ENCODE measurements at regions not wholly inside any gene's neighbourhood (a gene's known extent, or its start where the extent isn't known, plus 50 kb on each side); places are given as distances from the start of the nearest gene placed in this dataset.

DNA sequence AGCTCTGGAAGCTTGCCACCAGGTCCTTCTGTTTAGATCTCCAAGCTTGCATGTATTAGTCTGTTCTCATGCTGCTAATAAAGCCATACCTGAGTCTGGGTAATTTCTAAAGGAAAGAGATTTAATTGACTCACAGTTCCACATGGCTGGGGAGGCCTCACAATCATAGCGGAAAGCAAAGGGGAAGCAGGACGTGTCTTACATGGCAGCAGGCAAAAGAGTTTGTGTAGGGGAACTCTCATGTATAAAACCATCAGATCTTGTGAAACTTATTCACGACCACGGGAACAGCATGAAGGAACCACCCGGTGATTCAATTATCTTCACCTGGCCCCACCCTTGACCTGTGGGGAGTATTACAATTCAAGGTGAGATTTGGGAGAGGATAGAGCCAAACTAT, 147.0 kb upstream of the PROK2 start:
- Histone ChIP-seq H4K20me1 (ENCODE audit: control insufficient read depth, insufficient read depth, insufficient read length) (no peaks in the 10 kb centered on the region), H3K9ac (ENCODE audit: extremely low read depth, insufficient read length, low read length) (no peak overlapping the region), H4K8ac (replicated peaks; ENCODE audit: insufficient read length, low read depth, low read length) (no peak overlapping the region), H2BK15ac (ENCODE audit: low read depth, low read length) (no peak overlapping the region), H3K56ac (ENCODE audit: insufficient read length, low read depth, low read length) (no peak overlapping the region), H3K23ac (ENCODE audit: insufficient read length, low read depth, low read length) (no peak overlapping the region), H3K9me3 (ENCODE audit: control insufficient read depth, low read depth, low read length) (no peaks in the 10 kb centered on the region), H3K14ac (ENCODE audit: insufficient read depth, low read length) (no peak overlapping the region), H2BK12ac (ENCODE audit: insufficient read length, low read depth, low read length) (no peak overlapping the region), H3K23me2 (ENCODE audit: insufficient read length, low read depth, low read length, poor library complexity, severe bottlenecking) (no peaks in the 10 kb centered on the region), H3K27ac (ENCODE audit: insufficient read length, low read depth, low read length) (no peak overlapping the region), H3T11ph (ENCODE audit: low read length) (no peak overlapping the region), H2AFZ (ENCODE audit: low read length) (no peak overlapping the region), H3K18ac (ENCODE audit: insufficient read length, low read depth, low read length) (no peak overlapping the region), H2BK5ac (ENCODE audit: insufficient read length, low read length) (no peak overlapping the region), H2BK120ac (ENCODE audit: low read depth, low read length, poor library complexity, severe bottlenecking) (no peak overlapping the region), H3K79me2 (ENCODE audit: insufficient read depth, low read length) (no peaks in the 10 kb centered on the region), H2BK20ac (ENCODE audit: low read depth, low read length, poor library complexity, severe bottlenecking) (no peak overlapping the region), H4K91ac (ENCODE audit: insufficient read length, low read depth, low read length) (no peak overlapping the region), H2AK5ac (ENCODE audit: insufficient read length, low read length) (no peak overlapping the region), H3K4me1 (ENCODE audit: insufficient read depth, low read length) (peaks cover 7% of the 10 kb centered on the region; the same call in 1 of the 2 replicates), H4K5ac (ENCODE audit: insufficient read length, low read depth, low read length) (no peak overlapping the region), H3K27me3 (ENCODE audit: insufficient read depth, low read length) (no peaks in the 10 kb centered on the region), H3K79me1 (ENCODE audit: insufficient read depth, low read depth, low read length, poor library complexity, severe bottlenecking) (no peaks in the 10 kb centered on the region), H3K4me2 (ENCODE audit: insufficient read depth, insufficient read length, low read length) (no peak overlapping the region), H3K4ac (ENCODE audit: low read depth, low read length) (no peak overlapping the region)
- Mint-ChIP-seq H3K27me3 (ENCODE audit: low read depth) (no peaks in the 10 kb centered on the region; the same call in 1 of the 2 replicates), H3K36me3 (ENCODE audit: insufficient read depth in 1 of 3, low read depth in 3 of 3) (no peaks in the 10 kb centered on the region; a peak in 1 of 7 replicates), H3K9me3 (no peaks in the 10 kb centered on the region), H3K4me3 (no peak overlapping the region), H3K4me1 (peaks cover 21 to 23% of the 10 kb centered on the region in 2 experiments), H3K27ac (no peak overlapping the region)
- TF ChIP-seq, protein P1, sequence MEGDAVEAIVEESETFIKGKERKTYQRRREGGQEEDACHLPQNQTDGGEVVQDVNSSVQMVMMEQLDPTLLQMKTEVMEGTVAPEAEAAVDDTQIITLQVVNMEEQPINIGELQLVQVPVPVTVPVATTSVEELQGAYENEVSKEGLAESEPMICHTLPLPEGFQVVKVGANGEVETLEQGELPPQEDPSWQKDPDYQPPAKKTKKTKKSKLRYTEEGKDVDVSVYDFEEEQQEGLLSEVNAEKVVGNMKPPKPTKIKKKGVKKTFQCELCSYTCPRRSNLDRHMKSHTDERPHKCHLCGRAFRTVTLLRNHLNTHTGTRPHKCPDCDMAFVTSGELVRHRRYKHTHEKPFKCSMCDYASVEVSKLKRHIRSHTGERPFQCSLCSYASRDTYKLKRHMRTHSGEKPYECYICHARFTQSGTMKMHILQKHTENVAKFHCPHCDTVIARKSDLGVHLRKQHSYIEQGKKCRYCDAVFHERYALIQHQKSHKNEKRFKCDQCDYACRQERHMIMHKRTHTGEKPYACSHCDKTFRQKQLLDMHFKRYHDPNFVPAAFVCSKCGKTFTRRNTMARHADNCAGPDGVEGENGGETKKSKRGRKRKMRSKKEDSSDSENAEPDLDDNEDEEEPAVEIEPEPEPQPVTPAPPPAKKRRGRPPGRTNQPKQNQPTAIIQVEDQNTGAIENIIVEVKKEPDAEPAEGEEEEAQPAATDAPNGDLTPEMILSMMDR (conservative IDR thresholded peaks at IDR 0.05), result no peak
- WGBS (ENCODE audit: extremely low coverage, insufficient read length, low lambda C conversion rate), result no CpG with 5 or more reads among the region's 5 CpGs
- no peak for DNase-seq

Measured in H9 (cell line).